Erythroblast (primary cell): ENCODE measurements at regions not wholly inside any gene's neighbourhood (a gene's known extent, or its start where the extent isn't known, plus 50 kb on each side); places are given as distances from the start of the nearest gene placed in this dataset.

Experiments used
- GATA1 ChIP-seq: IDR thresholded peaks from 2 replicates; pipeline ENCODE4 v1.6.1; 2011; ENCODE audit warnings: low read depth, mild to moderate bottlenecking, control low read depth, low read length, moderate library complexity
- POLR2A ChIP-seq: IDR thresholded peaks from 2 replicates; pipeline ENCODE4 v1.6.1; 2011; ENCODE audit warnings: mild to moderate bottlenecking, low read length

DNA sequence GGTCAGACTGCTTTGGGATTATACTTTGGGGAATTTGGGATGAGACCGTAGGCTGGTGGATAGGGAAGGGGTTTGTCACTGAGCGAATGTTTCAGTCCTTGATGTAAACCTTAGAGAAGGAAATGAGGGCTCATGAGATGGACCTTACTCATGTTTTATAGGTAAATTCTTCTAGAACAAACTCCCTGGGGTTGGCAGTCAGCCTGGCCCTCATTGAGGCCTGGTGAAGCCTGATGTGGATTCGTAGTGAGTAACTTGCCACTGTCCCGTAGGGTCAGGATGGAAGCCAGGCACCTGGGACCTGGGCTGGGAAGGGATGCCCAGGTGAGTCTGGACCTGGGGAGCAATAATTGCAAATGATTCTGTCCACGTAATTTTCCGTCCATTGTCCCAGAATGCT is 258.3 kb downstream of the LPIN1 start:
- no peak for TF ChIP-seq POLR2A
- TF ChIP-seq GATA1, result no peak
